GM23248 (cell line): ENCODE measurements at regions not wholly inside any gene's neighbourhood (a gene's known extent, or its start where the extent isn't known, plus 50 kb on each side); places are given as distances from the start of the nearest gene placed in this dataset.

Experiments
- EZH2 ChIP-seq: fragments of 200-600 bp; sonication (generic); IDR thresholded peaks from 2 replicates; pipeline ENCODE4 v1.6.1; 2018; ENCODE audit warnings: antibody characterized with exemption, mild to moderate bottlenecking; ENCODE audit not compliant: insufficient read depth, poor library complexity, severe bottlenecking
- EZH2phosphoT487 ChIP-seq: fragments of 200-600 bp; sonication (generic); IDR thresholded peaks from 2 replicates; pipeline ENCODE4 v1.6.1; 2018; ENCODE audit warnings: antibody characterized with exemption, moderate library complexity, mild to moderate bottlenecking, low read depth; ENCODE audit not compliant: insufficient read depth

DNA sequence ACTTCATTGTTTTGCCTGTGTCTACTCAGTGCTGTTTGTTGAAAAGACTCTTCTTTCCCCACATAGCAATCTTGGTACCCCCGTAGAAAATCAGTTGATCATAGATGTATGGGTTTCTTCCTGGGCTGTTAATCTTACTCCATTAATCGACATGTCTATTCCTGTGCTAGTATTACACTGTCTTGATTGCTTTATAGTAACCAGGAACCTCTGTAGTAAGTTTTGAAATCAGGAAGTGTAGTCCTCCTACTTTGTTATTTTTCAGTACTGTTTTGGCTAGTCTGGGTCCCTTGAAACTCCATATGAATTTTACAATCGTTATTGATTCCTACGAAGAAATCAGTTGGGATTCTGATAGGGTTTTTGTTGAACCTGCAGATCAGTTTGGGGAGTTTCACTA, 78.8 kb upstream of the FAM136A start:
- TF ChIP-seq EZH2 (no peak), EZH2phosphoT487 (no peak)
